IPS-15b (cell line): ENCODE measurements at regions not wholly inside any gene's neighbourhood (a gene's known extent, or its start where the extent isn't known, plus 50 kb on each side); places are given as distances from the start of the nearest gene placed in this dataset.

Experiments
- H3K27me3 ChIP-seq: one replicate; pipeline ENCODE4 v1.6.1; 2013; ENCODE audit warnings: low read length; ENCODE audit not compliant: control insufficient read depth, insufficient read depth
- H3K36me3 ChIP-seq: one replicate; pipeline ENCODE4 v1.6.1; 2013; ENCODE audit warnings: low read length; ENCODE audit not compliant: control insufficient read depth, insufficient read depth
- H3K4me1 ChIP-seq: one replicate; pipeline ENCODE4 v1.6.1; 2013; ENCODE audit warnings: mild to moderate bottlenecking, low read length; ENCODE audit not compliant: control insufficient read depth, insufficient read depth
- H3K4me3 ChIP-seq: one replicate; pipeline ENCODE4 v1.5.1; 2013; ENCODE audit warnings: low read depth, low read length
- H3K9ac ChIP-seq: one replicate; pipeline ENCODE4 v1.6.1; 2013; ENCODE audit warnings: low read depth, mild to moderate bottlenecking, low read length
- H3K9me3 ChIP-seq: one replicate; pipeline ENCODE4 v1.6.1; 2013; ENCODE audit warnings: mild to moderate bottlenecking, low read length; ENCODE audit not compliant: control insufficient read depth, insufficient read depth

DNA sequence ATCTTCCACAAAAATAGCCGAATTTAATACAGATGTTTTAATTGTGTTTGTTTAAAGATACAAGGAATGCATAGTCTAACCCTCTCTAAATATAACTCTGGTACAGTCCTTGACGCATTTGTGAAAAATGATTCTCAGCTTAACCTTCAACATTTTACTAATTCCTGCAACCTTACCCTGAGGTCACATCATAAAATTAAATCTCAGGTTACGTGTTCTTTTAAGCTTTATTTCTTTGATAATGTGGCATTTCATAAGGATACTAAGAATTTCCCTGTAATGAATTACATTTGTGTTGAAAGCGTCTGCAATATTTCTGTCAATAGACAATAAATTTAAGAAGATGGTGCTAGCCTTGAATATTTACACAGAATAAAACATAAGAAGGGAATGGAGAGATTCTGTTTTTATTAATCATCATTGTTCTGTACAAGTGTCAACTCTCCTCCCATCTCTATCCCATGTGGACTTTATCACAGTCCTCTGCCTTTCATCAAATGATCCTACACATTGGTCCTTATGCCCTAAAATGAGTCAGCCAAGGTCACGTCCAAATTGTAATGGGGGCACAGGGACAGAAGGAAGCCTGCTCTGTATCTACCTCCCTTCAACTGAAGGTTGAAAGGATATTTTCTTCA, 769.3 kb upstream of the FLRT2 start:
- Histone ChIP-seq H3K4me3 (no peak overlapping the region), H3K9me3 (no peaks in the 10 kb centered on the region), H3K4me1 (no peaks in the 10 kb centered on the region), H3K9ac (no peak overlapping the region), H3K36me3 (no peaks in the 10 kb centered on the region), H3K27me3 (no peaks in the 10 kb centered on the region)

- no peaks in the 10 kb centered on the region for H3K36me3 ChIP-seq
- no peaks in the 10 kb centered on the region for H3K27me3 ChIP-seq
- no peaks in the 10 kb centered on the region for H3K4me1 ChIP-seq
- H3K4me3 ChIP-seq: no peak overlapping the region
- no peaks in the 10 kb centered on the region for H3K9me3 ChIP-seq
- H3K9ac ChIP-seq: no peak overlapping the region
Measured at GRCh38 chr14:84767434-84767833, 762.5 kb upstream of the FLRT2 start.

GRCh38 chr14:84770030-84770429, 759.9 kb upstream of the FLRT2 start:
- H3K9ac ChIP-seq: no peak overlapping the region
- no peaks in the 10 kb centered on the region for H3K4me1 ChIP-seq
- no peaks in the 10 kb centered on the region for H3K27me3 ChIP-seq
- H3K9me3 ChIP-seq: no peaks in the 10 kb centered on the region
- no peak overlapping the region for H3K4me3 ChIP-seq
- no peaks in the 10 kb centered on the region for H3K36me3 ChIP-seq

GRCh38 chr14:84777356-84777755, 752.6 kb upstream of the FLRT2 start:
- no peak overlapping the region for H3K9ac ChIP-seq
- no peaks in the 10 kb centered on the region for H3K4me1 ChIP-seq
- H3K36me3 ChIP-seq: no peaks in the 10 kb centered on the region
- no peaks in the 10 kb centered on the region for H3K27me3 ChIP-seq
- H3K9me3 ChIP-seq: no peaks in the 10 kb centered on the region
- H3K4me3 ChIP-seq: no peak overlapping the region

DNA sequence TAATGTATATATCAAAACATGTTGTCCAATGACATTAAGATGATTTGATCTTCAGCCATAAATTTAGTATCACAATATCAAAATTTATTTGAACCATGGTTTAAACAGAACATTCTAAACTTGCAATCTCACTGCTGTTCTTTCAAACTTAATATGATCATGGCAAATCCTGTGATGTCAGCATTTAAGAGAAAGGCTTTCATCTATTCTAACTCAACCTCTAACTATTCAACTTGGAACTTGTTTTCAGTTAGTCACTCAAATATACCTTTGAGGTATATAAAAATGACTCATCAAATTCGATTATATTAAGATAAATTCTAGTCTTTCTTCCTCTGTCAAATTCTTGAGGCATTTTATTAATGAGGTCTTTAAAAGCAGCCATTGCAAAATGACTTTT, 747.0 kb upstream of the FLRT2 start:
- Histone ChIP-seq H3K4me1 (no peaks in the 10 kb centered on the region), H3K9ac (no peak overlapping the region)

DNA sequence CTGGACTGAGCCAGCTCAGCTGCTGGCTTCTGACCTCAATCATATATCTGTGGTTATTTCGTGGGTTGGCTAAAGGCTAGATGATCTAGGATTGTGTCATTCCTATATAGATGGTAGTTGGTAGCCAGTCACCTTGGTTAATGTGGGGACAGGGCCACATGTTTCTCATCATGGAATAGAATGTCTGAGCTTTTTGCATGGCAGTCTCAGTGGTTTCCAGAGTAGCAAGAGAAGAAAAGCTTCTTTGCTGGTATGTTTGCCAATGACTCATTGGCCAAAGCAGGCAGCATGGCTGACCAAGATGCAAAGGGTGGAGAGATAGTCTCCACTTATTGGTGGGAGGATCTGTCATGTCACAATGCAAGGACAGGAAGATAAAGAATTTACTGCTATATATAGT, 746.4 kb upstream of the FLRT2 start:
- no peaks in the 10 kb centered on the region for H3K4me1 ChIP-seq
- no peaks in the 10 kb centered on the region for H3K36me3 ChIP-seq
- H3K27me3 ChIP-seq: no peaks in the 10 kb centered on the region
- no peak overlapping the region for H3K4me3 ChIP-seq
- no peak overlapping the region for H3K9ac ChIP-seq
- H3K9me3 ChIP-seq: no peaks in the 10 kb centered on the region

More for the DNA sequence above, 747.0 kb upstream of the FLRT2 start:
- Histone ChIP-seq H3K27me3 (no peaks in the 10 kb centered on the region), H3K9me3 (no peaks in the 10 kb centered on the region), H3K4me3 (no peak overlapping the region), H3K36me3 (no peaks in the 10 kb centered on the region)

DNA sequence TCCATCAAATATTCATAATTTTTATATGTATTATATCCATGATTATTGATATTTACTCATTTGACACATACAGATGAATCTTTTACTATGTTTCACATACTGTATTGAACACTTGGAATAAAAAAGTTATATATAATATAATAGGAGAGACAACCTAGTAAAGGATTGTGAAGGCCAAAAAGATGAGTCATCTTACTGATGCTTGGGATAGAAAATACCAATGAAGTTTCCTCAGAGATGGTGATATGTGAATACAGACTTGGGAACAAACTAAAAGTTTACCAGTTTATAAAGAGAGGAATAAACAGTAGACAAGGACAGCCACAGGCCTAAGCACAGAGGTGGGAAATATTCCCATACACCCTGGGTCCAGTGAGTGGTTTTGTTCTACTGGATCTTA, 743.9 kb upstream of the FLRT2 start:
- H3K4me3 ChIP-seq: no peak overlapping the region
- H3K27me3 ChIP-seq: no peaks in the 10 kb centered on the region
- no peaks in the 10 kb centered on the region for H3K4me1 ChIP-seq
- H3K9me3 ChIP-seq: no peaks in the 10 kb centered on the region
- no peak overlapping the region for H3K9ac ChIP-seq
- no peaks in the 10 kb centered on the region for H3K36me3 ChIP-seq

DNA sequence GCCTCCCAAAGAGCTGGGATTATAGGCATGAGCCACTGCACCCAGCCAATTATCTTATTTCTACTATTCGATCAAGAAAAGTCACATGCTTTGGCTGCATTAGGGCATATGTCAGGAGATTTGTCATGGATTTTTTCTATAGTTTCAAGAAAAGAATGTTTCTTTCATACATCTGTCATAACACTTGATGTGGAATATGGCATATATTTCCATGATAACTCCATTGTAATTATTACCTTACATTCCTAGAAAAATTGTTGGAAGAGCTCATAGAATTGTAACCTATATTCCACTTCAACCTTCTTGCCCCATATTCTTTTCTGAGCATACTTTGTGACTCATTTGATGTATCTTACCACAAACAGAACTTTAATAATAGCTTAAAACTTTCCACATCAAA, 740.9 kb upstream of the FLRT2 start:
- Histone ChIP-seq H3K36me3 (no peaks in the 10 kb centered on the region), H3K4me3 (no peak overlapping the region), H3K9me3 (no peaks in the 10 kb centered on the region), H3K9ac (no peak overlapping the region), H3K27me3 (no peaks in the 10 kb centered on the region), H3K4me1 (no peaks in the 10 kb centered on the region)

DNA sequence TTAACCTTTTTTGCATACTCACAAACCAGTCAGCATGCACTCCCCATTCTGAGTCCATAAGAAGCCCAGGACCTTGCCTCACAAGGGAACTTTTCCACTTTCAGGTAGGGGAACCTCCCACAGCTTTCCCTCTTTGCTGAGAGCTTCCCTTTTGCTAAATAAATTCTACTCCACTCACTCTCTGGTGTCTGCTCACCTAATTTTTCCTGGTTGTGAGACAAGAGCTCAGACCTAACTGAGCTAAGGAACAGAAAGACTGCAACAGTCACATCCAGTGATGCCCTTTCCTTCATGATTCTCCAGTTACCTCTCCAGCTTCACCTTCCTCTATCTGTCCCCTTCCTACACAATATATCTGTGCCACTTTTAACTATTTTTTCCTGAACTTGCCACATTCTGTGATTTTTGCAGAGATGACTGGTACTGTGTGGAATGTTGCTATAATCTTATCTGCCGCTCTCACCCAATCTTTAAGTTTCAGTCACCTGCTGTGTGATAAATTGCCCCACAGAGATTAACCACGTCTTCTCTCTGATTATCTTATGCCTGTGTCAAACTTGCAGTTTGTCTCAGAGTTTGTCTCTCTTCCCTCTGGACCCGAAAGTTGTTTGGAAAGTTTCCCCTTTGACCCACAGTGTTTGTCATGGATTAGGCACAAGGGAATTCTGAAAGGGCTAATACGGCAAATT, 737.1 kb upstream of the FLRT2 start:
- Histone ChIP-seq H3K4me3 (no peak overlapping the region), H3K36me3 (no peaks in the 10 kb centered on the region), H3K9ac (no peak overlapping the region), H3K27me3 (no peaks in the 10 kb centered on the region), H3K4me1 (no peaks in the 10 kb centered on the region), H3K9me3 (no peaks in the 10 kb centered on the region)

GRCh38 chr14:84797326-84797725, 732.6 kb upstream of the FLRT2 start:
- Histone ChIP-seq H3K4me3 (no peak overlapping the region), H3K9ac (no peak overlapping the region), H3K9me3 (no peaks in the 10 kb centered on the region)

GRCh38 chr14:84804468-84804867, 725.5 kb upstream of the FLRT2 start:
- H3K9me3 ChIP-seq: no peaks in the 10 kb centered on the region
- H3K4me3 ChIP-seq: no peak overlapping the region
- H3K36me3 ChIP-seq: no peaks in the 10 kb centered on the region
- no peak overlapping the region for H3K9ac ChIP-seq
- H3K27me3 ChIP-seq: no peaks in the 10 kb centered on the region
- H3K4me1 ChIP-seq: no peaks in the 10 kb centered on the region

More at GRCh38 chr14:84797326-84797725, 732.6 kb upstream of the FLRT2 start:
- no peaks in the 10 kb centered on the region for H3K27me3 ChIP-seq
- no peaks in the 10 kb centered on the region for H3K36me3 ChIP-seq
- no peaks in the 10 kb centered on the region for H3K4me1 ChIP-seq

DNA sequence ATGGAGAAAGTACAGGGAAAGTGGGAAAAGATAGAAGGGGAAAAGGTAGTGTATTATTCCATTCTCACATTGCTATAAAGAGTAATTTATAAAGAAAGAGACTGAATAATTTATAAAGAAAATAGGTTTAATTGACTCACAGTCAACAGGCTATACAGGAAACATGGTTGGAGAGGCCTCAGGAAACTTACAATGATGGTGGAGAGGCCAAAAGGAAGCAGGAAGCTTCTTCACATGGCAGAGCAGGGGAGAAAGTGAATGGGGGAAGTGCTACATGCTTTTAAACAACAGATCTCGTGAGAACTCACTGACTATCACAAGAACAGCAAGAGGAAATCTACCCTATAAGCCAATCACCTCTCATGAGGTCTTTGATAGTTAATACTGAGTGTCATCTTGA, 725.0 kb upstream of the FLRT2 start:
- Histone ChIP-seq H3K4me1 (no peaks in the 10 kb centered on the region), H3K27me3 (no peaks in the 10 kb centered on the region), H3K36me3 (no peaks in the 10 kb centered on the region), H3K9me3 (no peaks in the 10 kb centered on the region), H3K9ac (no peak overlapping the region), H3K4me3 (no peak overlapping the region)
